ENCODE measurements at regions not wholly inside any gene's neighbourhood (a gene's known extent, or its start where the extent isn't known, plus 50 kb on each side); places are given as distances from the start of the nearest gene placed in this dataset.

- no peak for TF ChIP-seq EZH2 (optimal IDR thresholded peaks at IDR 0.05; ENCODE audit: low read depth, low read length)
- TF ChIP-seq, protein P1, sequence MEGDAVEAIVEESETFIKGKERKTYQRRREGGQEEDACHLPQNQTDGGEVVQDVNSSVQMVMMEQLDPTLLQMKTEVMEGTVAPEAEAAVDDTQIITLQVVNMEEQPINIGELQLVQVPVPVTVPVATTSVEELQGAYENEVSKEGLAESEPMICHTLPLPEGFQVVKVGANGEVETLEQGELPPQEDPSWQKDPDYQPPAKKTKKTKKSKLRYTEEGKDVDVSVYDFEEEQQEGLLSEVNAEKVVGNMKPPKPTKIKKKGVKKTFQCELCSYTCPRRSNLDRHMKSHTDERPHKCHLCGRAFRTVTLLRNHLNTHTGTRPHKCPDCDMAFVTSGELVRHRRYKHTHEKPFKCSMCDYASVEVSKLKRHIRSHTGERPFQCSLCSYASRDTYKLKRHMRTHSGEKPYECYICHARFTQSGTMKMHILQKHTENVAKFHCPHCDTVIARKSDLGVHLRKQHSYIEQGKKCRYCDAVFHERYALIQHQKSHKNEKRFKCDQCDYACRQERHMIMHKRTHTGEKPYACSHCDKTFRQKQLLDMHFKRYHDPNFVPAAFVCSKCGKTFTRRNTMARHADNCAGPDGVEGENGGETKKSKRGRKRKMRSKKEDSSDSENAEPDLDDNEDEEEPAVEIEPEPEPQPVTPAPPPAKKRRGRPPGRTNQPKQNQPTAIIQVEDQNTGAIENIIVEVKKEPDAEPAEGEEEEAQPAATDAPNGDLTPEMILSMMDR (IDR thresholded peaks at IDR 0.05; ENCODE audit: low read length) = no peak
- TF ChIP-seq EZH2phosphoT487 (IDR thresholded peaks at IDR 0.05; ENCODE audit: low read length) = no peak
Measured at GRCh38 chr4:143055997-143056396, 128.7 kb upstream of the USP38 start.

All from MM.1S (cell line).